K562 (cell line): ENCODE measurements at regions not wholly inside any gene's neighbourhood (a gene's known extent, or its start where the extent isn't known, plus 50 kb on each side); places are given as distances from the start of the nearest gene placed in this dataset.
A peak's percentile ranks its signal among the peaks of the same experiment; 100 is the strongest.

Source experiments
- POLR3G ChIP-seq: IDR thresholded peaks from 2 replicates; pipeline ENCODE4 v1.6.1; 2011; ENCODE audit not compliant: insufficient read length, insufficient replicate concordance; ENCODE audit errors: extremely low read depth
- ZNF395 ChIP-seq: fragments of 200-800 bp; sonication (Bioruptor generic); IDR thresholded peaks from 2 replicates; pipeline ENCODE4 v1.6.1; 2017; ENCODE audit warnings: missing genetic modification characterization, missing compliant biosample characterization
- ZNF592 ChIP-seq: fragments of 450-650 bp; IDR thresholded peaks from 2 replicates; pipeline ENCODE4 v1.6.1; 2017; ENCODE audit warnings: antibody characterized with exemption, mild to moderate bottlenecking
- TF ChIP-seq, protein P1 (sequence below): fragments of 450-650 bp; IDR thresholded peaks from 2 replicates; pipeline ENCODE4 v1.6.1; 2016; ENCODE audit warnings: mild to moderate bottlenecking, moderate library complexity

DNA sequence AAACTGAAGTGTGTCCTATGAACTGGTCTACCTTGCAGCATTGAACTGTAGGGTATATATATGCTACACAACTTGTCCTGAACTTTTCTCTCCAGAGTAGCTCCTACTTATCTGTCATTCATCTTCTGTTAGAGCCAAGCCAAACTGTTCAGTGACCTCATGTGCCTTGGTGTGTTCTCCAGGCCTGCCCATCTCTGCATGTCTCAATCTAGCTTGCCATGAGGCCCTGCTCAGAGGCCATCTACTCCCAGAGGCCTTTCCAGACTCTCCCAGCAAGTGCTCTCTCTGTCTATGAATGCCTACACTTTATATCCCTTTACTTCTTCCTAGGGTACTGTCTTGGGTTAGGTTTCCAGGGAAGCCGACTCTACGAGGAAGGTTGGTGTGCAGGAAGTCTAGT lies 99.8 kb upstream of the MTPN start (continued):
- TF ChIP-seq, protein P1, sequence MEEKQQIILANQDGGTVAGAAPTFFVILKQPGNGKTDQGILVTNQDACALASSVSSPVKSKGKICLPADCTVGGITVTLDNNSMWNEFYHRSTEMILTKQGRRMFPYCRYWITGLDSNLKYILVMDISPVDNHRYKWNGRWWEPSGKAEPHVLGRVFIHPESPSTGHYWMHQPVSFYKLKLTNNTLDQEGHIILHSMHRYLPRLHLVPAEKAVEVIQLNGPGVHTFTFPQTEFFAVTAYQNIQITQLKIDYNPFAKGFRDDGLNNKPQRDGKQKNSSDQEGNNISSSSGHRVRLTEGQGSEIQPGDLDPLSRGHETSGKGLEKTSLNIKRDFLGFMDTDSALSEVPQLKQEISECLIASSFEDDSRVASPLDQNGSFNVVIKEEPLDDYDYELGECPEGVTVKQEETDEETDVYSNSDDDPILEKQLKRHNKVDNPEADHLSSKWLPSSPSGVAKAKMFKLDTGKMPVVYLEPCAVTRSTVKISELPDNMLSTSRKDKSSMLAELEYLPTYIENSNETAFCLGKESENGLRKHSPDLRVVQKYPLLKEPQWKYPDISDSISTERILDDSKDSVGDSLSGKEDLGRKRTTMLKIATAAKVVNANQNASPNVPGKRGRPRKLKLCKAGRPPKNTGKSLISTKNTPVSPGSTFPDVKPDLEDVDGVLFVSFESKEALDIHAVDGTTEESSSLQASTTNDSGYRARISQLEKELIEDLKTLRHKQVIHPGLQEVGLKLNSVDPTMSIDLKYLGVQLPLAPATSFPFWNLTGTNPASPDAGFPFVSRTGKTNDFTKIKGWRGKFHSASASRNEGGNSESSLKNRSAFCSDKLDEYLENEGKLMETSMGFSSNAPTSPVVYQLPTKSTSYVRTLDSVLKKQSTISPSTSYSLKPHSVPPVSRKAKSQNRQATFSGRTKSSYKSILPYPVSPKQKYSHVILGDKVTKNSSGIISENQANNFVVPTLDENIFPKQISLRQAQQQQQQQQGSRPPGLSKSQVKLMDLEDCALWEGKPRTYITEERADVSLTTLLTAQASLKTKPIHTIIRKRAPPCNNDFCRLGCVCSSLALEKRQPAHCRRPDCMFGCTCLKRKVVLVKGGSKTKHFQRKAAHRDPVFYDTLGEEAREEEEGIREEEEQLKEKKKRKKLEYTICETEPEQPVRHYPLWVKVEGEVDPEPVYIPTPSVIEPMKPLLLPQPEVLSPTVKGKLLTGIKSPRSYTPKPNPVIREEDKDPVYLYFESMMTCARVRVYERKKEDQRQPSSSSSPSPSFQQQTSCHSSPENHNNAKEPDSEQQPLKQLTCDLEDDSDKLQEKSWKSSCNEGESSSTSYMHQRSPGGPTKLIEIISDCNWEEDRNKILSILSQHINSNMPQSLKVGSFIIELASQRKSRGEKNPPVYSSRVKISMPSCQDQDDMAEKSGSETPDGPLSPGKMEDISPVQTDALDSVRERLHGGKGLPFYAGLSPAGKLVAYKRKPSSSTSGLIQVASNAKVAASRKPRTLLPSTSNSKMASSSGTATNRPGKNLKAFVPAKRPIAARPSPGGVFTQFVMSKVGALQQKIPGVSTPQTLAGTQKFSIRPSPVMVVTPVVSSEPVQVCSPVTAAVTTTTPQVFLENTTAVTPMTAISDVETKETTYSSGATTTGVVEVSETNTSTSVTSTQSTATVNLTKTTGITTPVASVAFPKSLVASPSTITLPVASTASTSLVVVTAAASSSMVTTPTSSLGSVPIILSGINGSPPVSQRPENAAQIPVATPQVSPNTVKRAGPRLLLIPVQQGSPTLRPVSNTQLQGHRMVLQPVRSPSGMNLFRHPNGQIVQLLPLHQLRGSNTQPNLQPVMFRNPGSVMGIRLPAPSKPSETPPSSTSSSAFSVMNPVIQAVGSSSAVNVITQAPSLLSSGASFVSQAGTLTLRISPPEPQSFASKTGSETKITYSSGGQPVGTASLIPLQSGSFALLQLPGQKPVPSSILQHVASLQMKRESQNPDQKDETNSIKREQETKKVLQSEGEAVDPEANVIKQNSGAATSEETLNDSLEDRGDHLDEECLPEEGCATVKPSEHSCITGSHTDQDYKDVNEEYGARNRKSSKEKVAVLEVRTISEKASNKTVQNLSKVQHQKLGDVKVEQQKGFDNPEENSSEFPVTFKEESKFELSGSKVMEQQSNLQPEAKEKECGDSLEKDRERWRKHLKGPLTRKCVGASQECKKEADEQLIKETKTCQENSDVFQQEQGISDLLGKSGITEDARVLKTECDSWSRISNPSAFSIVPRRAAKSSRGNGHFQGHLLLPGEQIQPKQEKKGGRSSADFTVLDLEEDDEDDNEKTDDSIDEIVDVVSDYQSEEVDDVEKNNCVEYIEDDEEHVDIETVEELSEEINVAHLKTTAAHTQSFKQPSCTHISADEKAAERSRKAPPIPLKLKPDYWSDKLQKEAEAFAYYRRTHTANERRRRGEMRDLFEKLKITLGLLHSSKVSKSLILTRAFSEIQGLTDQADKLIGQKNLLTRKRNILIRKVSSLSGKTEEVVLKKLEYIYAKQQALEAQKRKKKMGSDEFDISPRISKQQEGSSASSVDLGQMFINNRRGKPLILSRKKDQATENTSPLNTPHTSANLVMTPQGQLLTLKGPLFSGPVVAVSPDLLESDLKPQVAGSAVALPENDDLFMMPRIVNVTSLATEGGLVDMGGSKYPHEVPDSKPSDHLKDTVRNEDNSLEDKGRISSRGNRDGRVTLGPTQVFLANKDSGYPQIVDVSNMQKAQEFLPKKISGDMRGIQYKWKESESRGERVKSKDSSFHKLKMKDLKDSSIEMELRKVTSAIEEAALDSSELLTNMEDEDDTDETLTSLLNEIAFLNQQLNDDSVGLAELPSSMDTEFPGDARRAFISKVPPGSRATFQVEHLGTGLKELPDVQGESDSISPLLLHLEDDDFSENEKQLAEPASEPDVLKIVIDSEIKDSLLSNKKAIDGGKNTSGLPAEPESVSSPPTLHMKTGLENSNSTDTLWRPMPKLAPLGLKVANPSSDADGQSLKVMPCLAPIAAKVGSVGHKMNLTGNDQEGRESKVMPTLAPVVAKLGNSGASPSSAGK, result peak; percentile 82; the same call in 1 of the 2 replicates
- TF ChIP-seq ZNF592 (peak; percentile 60; the same call in 1 of the 2 replicates), POLR3G (no peak), ZNF395 (CRISPR knock-in tag) (no peak)
